Mucosa of descending colon (tissue), 3 donors: ENCODE measurements at regions not wholly inside any gene's neighbourhood (a gene's known extent, or its start where the extent isn't known, plus 50 kb on each side); places are given as distances from the start of the nearest gene placed in this dataset.

Source experiments
- ATAC-seq: fragments of 200-7000 bp; cut with Tn5 transposase; one replicate; pipeline ENCODE4 v1.9.1; 2020; ENCODE audit warnings: mild to moderate bottlenecking, moderate library complexity
- DNase-seq, 3 donors: peaks; one replicate each; pipeline ENCODE4 v3.0.0-alpha.2; 2020
- H3K36me3 ChIP-seq: fragments of 200-600 bp; one replicate; pipeline ENCODE4 v1.8.0; 2021; ENCODE audit warnings: low read depth, mild to moderate bottlenecking
- H3K4me1 ChIP-seq: fragments of 200-600 bp; one replicate; pipeline ENCODE4 v1.8.0; 2021; ENCODE audit warnings: low read depth, mild to moderate bottlenecking
- H3K4me3 ChIP-seq: fragments of 200-600 bp; one replicate; pipeline ENCODE4 v1.8.0; 2021; ENCODE audit warnings: mild to moderate bottlenecking
- H3K9me3 ChIP-seq: fragments of 200-600 bp; one replicate; pipeline ENCODE4 v1.8.0; 2021; ENCODE audit warnings: mild to moderate bottlenecking
- intact Hi-C, 2 donors: fragments of 100-400 bp; cut with DNase I in 1 of 2; cut with micrococcal nuclease in 1 of 2; formaldehyde crosslinking; loops; one replicate each; pipeline versions ENCODE4 v1.11.0 to v1.11.1; 2022; cut with DNase I, micrococcal nuclease
- TF ChIP-seq, protein P1 (sequence below): fragments of 200-600 bp; IDR thresholded peaks from one replicate; pipeline ENCODE4 v1.8.0; 2022; ENCODE audit warnings: antibody characterized with exemption, mild to moderate bottlenecking
- donor health status: DM: no; HTN: no; CAD: no; lungs with moderate emphysema.
- donor health status: DM: no; HTN: no; CAD: no.
- donor health status: DM: no; HTN: yes; CAD: no.

DNA sequence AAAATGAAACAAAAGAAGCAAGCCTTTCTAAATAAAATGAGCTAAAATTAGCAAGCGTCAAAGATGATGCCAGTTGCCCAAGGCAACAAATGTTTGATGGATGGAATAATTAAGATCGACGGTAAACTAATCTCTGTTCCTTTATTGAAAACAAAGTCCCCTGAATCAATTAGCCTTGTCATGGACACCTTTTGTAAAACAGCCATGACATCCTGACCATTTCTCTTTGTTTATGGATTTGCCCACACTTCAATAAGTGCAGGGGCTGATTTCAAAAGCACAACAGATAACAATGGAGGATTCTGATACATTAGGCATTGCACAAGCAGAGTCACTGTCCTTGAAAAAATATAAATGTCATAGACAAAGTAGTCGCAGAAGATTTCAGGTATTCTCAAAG is 160.1 kb upstream of the HNRNPA3 start:
- H3K9me3 ChIP-seq, result no peaks in the 10 kb centered on the region
- no peaks in the 10 kb centered on the region for H3K36me3 ChIP-seq
- ATAC-seq (no peak), DNase-seq (no peak)
- TF ChIP-seq, protein P1, sequence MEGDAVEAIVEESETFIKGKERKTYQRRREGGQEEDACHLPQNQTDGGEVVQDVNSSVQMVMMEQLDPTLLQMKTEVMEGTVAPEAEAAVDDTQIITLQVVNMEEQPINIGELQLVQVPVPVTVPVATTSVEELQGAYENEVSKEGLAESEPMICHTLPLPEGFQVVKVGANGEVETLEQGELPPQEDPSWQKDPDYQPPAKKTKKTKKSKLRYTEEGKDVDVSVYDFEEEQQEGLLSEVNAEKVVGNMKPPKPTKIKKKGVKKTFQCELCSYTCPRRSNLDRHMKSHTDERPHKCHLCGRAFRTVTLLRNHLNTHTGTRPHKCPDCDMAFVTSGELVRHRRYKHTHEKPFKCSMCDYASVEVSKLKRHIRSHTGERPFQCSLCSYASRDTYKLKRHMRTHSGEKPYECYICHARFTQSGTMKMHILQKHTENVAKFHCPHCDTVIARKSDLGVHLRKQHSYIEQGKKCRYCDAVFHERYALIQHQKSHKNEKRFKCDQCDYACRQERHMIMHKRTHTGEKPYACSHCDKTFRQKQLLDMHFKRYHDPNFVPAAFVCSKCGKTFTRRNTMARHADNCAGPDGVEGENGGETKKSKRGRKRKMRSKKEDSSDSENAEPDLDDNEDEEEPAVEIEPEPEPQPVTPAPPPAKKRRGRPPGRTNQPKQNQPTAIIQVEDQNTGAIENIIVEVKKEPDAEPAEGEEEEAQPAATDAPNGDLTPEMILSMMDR, result no peak
- H3K4me3 ChIP-seq, result no peak overlapping the region
- no peaks in the 10 kb centered on the region for H3K4me1 ChIP-seq
- intact Hi-C loops, result no loop called here

DNA sequence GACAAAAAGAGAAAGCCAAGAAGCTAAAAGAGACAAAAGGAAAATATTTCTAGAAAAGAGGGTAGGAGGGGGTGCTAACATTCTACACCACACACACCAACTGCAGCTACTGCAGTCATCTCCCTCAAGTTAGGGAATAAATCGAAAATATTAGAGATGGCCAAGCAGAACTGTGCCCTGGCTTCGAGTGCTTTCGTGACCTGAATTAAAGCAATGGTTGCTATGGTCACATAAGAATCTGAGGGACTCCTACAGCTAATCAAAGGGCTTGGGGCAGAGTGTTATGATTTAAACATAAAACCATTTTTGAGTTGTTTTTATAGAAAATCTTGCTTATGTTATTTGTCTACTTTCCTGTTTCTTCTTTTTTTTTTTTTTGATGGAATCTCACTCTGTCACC is 159.6 kb upstream of the HNRNPA3 start:
- Histone ChIP-seq H3K4me1 (no peaks in the 10 kb centered on the region), H3K36me3 (no peaks in the 10 kb centered on the region), H3K4me3 (no peak overlapping the region), H3K9me3 (no peaks in the 10 kb centered on the region)
- TF ChIP-seq, protein P1, result no peak
- intact Hi-C loops, result no loop called here
- DNase-seq (no peak), ATAC-seq (no peak)

DNA sequence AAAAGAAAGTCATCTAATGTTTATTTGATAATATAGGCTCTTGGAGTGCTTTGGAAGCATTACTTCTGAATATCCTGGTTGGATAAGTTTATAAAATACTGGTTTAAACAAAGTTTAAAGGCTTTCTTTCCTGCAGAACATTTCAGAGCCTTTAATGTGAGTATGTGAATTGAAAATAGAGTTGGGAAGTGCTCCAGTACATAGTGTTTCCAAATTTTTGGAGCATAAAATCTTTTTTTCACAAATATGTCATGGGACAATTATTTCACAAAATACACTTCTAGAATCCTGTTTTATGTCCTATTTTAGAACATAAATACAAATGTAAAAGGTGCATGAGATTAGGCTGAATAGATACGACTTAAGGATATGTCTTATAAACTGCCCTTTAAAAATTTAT is 158.9 kb upstream of the HNRNPA3 start:
- intact Hi-C loops, result no loop called here
- no peaks in the 10 kb centered on the region for H3K9me3 ChIP-seq
- no peak for DNase-seq
- TF ChIP-seq, protein P1, result no peak
- H3K4me1 ChIP-seq, result no peaks in the 10 kb centered on the region
- no peak overlapping the region for H3K4me3 ChIP-seq
- no peak for ATAC-seq
- H3K36me3 ChIP-seq, result no peaks in the 10 kb centered on the region

DNA sequence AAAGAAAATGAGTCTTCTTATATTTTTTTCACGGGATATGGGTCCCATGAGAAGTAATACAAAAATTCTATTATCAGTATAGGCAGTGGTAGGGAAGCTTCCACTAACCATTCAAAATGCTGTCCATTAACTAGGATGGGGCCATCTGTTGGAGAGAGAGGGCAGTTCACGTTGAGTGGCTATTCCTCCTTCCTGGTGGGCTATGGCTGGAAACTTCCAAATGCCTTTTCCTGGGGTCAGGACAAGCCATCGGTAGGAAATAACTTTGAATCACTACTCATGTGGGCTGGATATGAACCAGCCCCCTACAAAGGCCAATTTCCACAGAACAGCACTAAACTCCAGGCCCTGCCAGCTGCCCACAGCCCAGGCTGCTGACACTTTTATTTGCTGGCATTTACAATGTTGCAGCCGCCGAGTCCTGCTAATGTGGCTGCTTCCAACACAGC is 156.1 kb upstream of the HNRNPA3 start:
- intact Hi-C loops, result no loop called here
- DNase-seq, result no peak
- ATAC-seq, result no peak

DNA sequence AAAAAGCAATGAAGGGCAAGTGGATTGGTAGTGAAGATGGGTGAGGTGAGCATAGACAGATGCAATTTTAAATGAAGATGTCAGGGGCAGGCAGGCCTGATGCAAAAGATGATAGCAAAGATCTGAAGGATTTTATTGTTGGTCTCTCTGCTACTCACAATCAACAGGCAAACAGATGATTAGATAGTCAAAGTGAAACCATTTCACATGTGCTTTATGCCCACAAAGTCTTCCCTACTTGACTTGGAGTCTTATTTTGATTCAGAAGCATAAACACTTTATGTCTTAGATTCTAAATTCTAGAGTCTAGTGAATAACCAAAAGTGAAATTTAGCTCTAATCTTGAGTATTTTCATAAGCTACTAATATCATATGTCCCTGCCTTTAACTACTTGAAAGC is 153.8 kb upstream of the HNRNPA3 start:
- H3K36me3 ChIP-seq, result no peaks in the 10 kb centered on the region
- no peaks in the 10 kb centered on the region for H3K9me3 ChIP-seq
- no peak overlapping the region for H3K4me3 ChIP-seq
- H3K4me1 ChIP-seq, result no peaks in the 10 kb centered on the region
- intact Hi-C loops, result no loop called here
- TF ChIP-seq, protein P1, result no peak
- no peak for DNase-seq
- no peak for ATAC-seq

More for the DNA sequence above, 156.1 kb upstream of the HNRNPA3 start:
- Histone ChIP-seq H3K4me1 (no peaks in the 10 kb centered on the region), H3K9me3 (no peaks in the 10 kb centered on the region), H3K4me3 (no peak overlapping the region), H3K36me3 (no peaks in the 10 kb centered on the region)
- TF ChIP-seq, protein P1, result no peak

DNA sequence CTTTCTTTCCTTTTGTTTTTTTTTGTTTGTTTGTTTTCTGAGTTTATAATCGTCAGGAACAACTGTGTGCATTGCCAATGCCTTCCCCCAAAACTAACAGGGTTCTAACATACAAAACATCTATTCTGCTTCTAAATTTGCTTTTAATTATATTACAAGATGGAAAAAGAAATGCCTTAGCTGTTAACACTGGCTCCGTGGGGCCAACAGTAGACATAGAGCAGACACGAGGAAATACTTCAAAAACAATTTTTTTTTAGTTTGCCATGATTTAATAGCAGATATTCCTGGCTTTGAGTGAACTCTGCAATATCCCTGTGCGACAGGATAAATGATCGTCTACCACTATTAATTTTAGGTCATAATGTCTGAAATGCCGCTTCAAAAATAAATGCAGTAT is 153.3 kb upstream of the HNRNPA3 start:
- no peaks in the 10 kb centered on the region for H3K4me1 ChIP-seq
- H3K36me3 ChIP-seq, result no peaks in the 10 kb centered on the region
- TF ChIP-seq, protein P1, result no peak
- ATAC-seq (no peak), DNase-seq (no peak)
- H3K4me3 ChIP-seq, result no peak overlapping the region
- intact Hi-C loops, result no loop called here
- no peaks in the 10 kb centered on the region for H3K9me3 ChIP-seq
